Sigmoid colon (tissue), 6 donors: ENCODE measurements at regions not wholly inside any gene's neighbourhood (a gene's known extent, or its start where the extent isn't known, plus 50 kb on each side); places are given as distances from the start of the nearest gene placed in this dataset.

Experiments used
- DNase-seq: peaks from one replicate; pipeline ENCODE4 v3.0.0-alpha.2; 2019
- H3K27ac ChIP-seq, 4 donors: fragments of 200-600 bp; sonication (generic); one replicate each; pipeline ENCODE4 v1.5.1; 2016 to 2019; ENCODE audit warnings: mild to moderate bottlenecking in 1 of 4
- H3K27me3 ChIP-seq, 3 donors: fragments of 200-600 bp; sonication (generic); one replicate each; pipeline ENCODE4 v1.5.1; 2019; ENCODE audit warnings: mild to moderate bottlenecking in 1 of 3
- H3K36me3 ChIP-seq, 4 donors: fragments of 200-600 bp; sonication (generic); one replicate each; pipeline ENCODE4 v1.5.1; 2016 to 2019
- H3K4me1 ChIP-seq, 4 donors: fragments of 200-600 bp; sonication (generic); one replicate each; pipeline ENCODE4 v1.5.1; 2017 to 2019
- H3K4me3 ChIP-seq, 4 donors: fragments of 200-600 bp; sonication (generic); one replicate each; pipeline ENCODE4 v1.5.1; 2017 to 2019; ENCODE audit warnings: mild to moderate bottlenecking in 2 of 4, moderate library complexity in 1 of 4
- H3K9me3 ChIP-seq, 4 donors: fragments of 200-600 bp in 3 of 4; sonication (generic) in 3 of 4; one replicate each; pipeline versions ENCODE4 v1.5.1 to v1.6.1; 2013 to 2019
- CTCF ChIP-seq, 4 experiments: fragments of 450-650 bp in 3 of 4; fragments of 200-600 bp in 1 of 4; IDR thresholded peaks; one replicate each; pipeline ENCODE4 v1.5.1; 2016 to 2019; ENCODE audit warnings: antibody characterized with exemption in 4 of 4, mild to moderate bottlenecking in 3 of 4, moderate library complexity in 2 of 4
- EP300 ChIP-seq, 4 donors: sonication (generic); formaldehyde crosslinking; IDR thresholded peaks; one replicate each; pipeline ENCODE4 v1.6.1; 2017; ENCODE audit warnings: antibody characterized with exemption in 4 of 4
- POLR2A ChIP-seq, 2 donors: fragments of 450-650 bp; IDR thresholded peaks; one replicate each; pipeline ENCODE4 v1.6.1; 2016; ENCODE audit warnings: antibody characterized with exemption in 2 of 2, mild to moderate bottlenecking in 2 of 2, moderate library complexity in 2 of 2
- POLR2AphosphoS5 ChIP-seq, 4 donors: sonication (generic); formaldehyde crosslinking; IDR thresholded peaks; one replicate each; pipeline ENCODE4 v1.6.1; 2017; ENCODE audit warnings: antibody characterized with exemption in 4 of 4
- WGBS, 2 donors: extraction: QIAGEN DNeasy Blood & Tissue Kit; methylation state at CpG; one replicate each; pipeline ENCODE4 v1.1.7; 2013; 5-methylcytosine and 5-hydroxymethylcytosine counted together
- intact Hi-C: fragments of 100-400 bp; cut with DNase I; formaldehyde crosslinking; loops from one replicate; pipeline ENCODE4 v1.15.1; 2023
- donor health status: healthy with polysubstance abuse.
- donor health status: healthy.

- intact Hi-C loops, result loop anchor here (10.0 kb wide), 1 partner anchor 118 kb away; no protein-coding TSS in a partner anchor
- no peak for DNase-seq
- H3K4me1 ChIP-seq, result no peaks in the 10 kb centered on the region
- no peak overlapping the region for H3K4me3 ChIP-seq
- WGBS, 2 donors, result 80 to 82% methylated on average over 8 of the region's 8 CpGs
- TF ChIP-seq CTCF (IDR thresholded peaks at IDR 0.05) (no peak), EP300 (IDR thresholded peaks at IDR 0.05) (no peak)
- no peaks in the 10 kb centered on the region for H3K9me3 ChIP-seq
- H3K27ac ChIP-seq, result no peak overlapping the region
- H3K36me3 ChIP-seq, result no peaks in the 10 kb centered on the region
- no peaks in the 10 kb centered on the region for H3K27me3 ChIP-seq
Observed at GRCh38 chr9:1832960-1833359, 182.2 kb upstream of the SMARCA2 start.

- Histone ChIP-seq H3K27ac (no peak overlapping the region), H3K27me3 (no peaks in the 10 kb centered on the region), H3K4me1 (no peaks in the 10 kb centered on the region), H3K36me3 (no peaks in the 10 kb centered on the region), H3K4me3 (no peak overlapping the region), H3K9me3 (no peaks in the 10 kb centered on the region)
- DNase-seq, result no peak
- intact Hi-C loops, result loop anchor here (10.0 kb wide), 1 partner anchor 123 kb away; no protein-coding TSS in a partner anchor
- TF ChIP-seq POLR2A (IDR thresholded peaks at IDR 0.05) (no peak), EP300 (IDR thresholded peaks at IDR 0.05) (no peak), CTCF (IDR thresholded peaks at IDR 0.05) (peak in 1 of 4 experiments; percentile 35), POLR2AphosphoS5 (IDR thresholded peaks at IDR 0.05) (no peak)
- WGBS, 2 donors, result 40 to 43% methylated on average over 6 of the region's 6 CpGs
Observed at GRCh38 chr9:1837453-1838084, 177.6 kb upstream of the SMARCA2 start.

GRCh38 chr9:1839909-1840308, 175.2 kb upstream of the SMARCA2 start:
- TF ChIP-seq EP300 (IDR thresholded peaks at IDR 0.05), result no peak
- no peak for TF ChIP-seq POLR2A (IDR thresholded peaks at IDR 0.05)
- no peak for TF ChIP-seq CTCF (IDR thresholded peaks at IDR 0.05)
- no peak for TF ChIP-seq POLR2AphosphoS5 (IDR thresholded peaks at IDR 0.05)
- intact Hi-C loops, result loop anchor here (10.0 kb wide), 1 partner anchor 125 kb away; no protein-coding TSS in a partner anchor
- H3K36me3 ChIP-seq, result no peaks in the 10 kb centered on the region
- 74 to 79% methylated on average over 6 of the region's 6 CpGs for WGBS, 2 donors
- no peaks in the 10 kb centered on the region for H3K4me1 ChIP-seq
- H3K9me3 ChIP-seq, result no peaks in the 10 kb centered on the region
- DNase-seq, result no peak
- no peak overlapping the region for H3K4me3 ChIP-seq
- no peaks in the 10 kb centered on the region for H3K27me3 ChIP-seq
- no peak overlapping the region for H3K27ac ChIP-seq

GRCh38 chr9:1845425-1845824, 169.7 kb upstream of the SMARCA2 start:
- Histone ChIP-seq H3K4me3 (no peak overlapping the region), H3K27me3 (no peaks in the 10 kb centered on the region), H3K9me3 (no peaks in the 10 kb centered on the region), H3K4me1 (no peaks in the 10 kb centered on the region), H3K36me3 (no peaks in the 10 kb centered on the region), H3K27ac (no peak overlapping the region)
- 51 to 54% methylated on average over 2 of the region's 2 CpGs for WGBS, 2 donors
- no peak for DNase-seq
- TF ChIP-seq POLR2AphosphoS5 (IDR thresholded peaks at IDR 0.05), result no peak
- no peak for TF ChIP-seq EP300 (IDR thresholded peaks at IDR 0.05)
- no peak for TF ChIP-seq CTCF (IDR thresholded peaks at IDR 0.05)
- TF ChIP-seq POLR2A (IDR thresholded peaks at IDR 0.05), result no peak
- intact Hi-C loops, result no loop called here

- WGBS, 2 donors, result 38 to 47% methylated on average over 3 of the region's 3 CpGs
- intact Hi-C loops, result no loop called here
Observed at GRCh38 chr9:1855726-1856125, 159.4 kb upstream of the SMARCA2 start.

More at GRCh38 chr9:1855726-1856125, 159.4 kb upstream of the SMARCA2 start:
- no peak for TF ChIP-seq EP300 (IDR thresholded peaks at IDR 0.05)
- no peak for TF ChIP-seq POLR2AphosphoS5 (IDR thresholded peaks at IDR 0.05)
- no peak for TF ChIP-seq CTCF (IDR thresholded peaks at IDR 0.05)
- no peak for TF ChIP-seq POLR2A (IDR thresholded peaks at IDR 0.05)
- H3K4me1 ChIP-seq, result no peaks in the 10 kb centered on the region
- no peaks in the 10 kb centered on the region for H3K9me3 ChIP-seq
- H3K27ac ChIP-seq, result no peak overlapping the region
- DNase-seq, result no peak
- no peaks in the 10 kb centered on the region for H3K27me3 ChIP-seq
- no peaks in the 10 kb centered on the region for H3K36me3 ChIP-seq
- no peak overlapping the region for H3K4me3 ChIP-seq
